ENCODE measurements at regions not wholly inside any gene's neighbourhood (a gene's known extent, or its start where the extent isn't known, plus 50 kb on each side); places are given as distances from the start of the nearest gene placed in this dataset.

DNA sequence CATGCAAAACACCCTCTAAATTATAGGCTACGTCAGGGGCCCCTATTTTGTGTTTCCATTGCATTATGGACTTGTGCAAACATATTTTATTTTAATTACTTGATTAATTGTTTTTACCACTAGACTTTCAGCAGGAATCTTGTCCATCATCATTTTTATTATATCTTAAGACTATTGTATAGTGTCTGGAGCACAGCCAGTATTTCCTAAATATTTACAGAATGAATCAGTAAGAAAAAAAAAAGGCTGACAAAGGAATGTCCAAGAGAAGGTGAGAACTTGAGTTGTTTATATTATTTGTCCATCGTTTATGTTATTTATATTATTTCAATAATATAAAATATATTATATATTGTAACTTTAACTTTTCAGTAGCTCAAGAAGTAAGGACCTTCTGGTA is 664.7 kb downstream of the SLC6A15 start:
- TF ChIP-seq, protein P1, sequence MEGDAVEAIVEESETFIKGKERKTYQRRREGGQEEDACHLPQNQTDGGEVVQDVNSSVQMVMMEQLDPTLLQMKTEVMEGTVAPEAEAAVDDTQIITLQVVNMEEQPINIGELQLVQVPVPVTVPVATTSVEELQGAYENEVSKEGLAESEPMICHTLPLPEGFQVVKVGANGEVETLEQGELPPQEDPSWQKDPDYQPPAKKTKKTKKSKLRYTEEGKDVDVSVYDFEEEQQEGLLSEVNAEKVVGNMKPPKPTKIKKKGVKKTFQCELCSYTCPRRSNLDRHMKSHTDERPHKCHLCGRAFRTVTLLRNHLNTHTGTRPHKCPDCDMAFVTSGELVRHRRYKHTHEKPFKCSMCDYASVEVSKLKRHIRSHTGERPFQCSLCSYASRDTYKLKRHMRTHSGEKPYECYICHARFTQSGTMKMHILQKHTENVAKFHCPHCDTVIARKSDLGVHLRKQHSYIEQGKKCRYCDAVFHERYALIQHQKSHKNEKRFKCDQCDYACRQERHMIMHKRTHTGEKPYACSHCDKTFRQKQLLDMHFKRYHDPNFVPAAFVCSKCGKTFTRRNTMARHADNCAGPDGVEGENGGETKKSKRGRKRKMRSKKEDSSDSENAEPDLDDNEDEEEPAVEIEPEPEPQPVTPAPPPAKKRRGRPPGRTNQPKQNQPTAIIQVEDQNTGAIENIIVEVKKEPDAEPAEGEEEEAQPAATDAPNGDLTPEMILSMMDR (conservative IDR thresholded peaks at IDR 0.05; ENCODE audit: low read depth, low read length), result no peak
- TF ChIP-seq MAFK (IDR thresholded peaks at IDR 0.05; ENCODE audit: low read depth, low read length) (no peak), SMC3 (IDR thresholded peaks at IDR 0.05; ENCODE audit: low read depth, low read length) (no peak)

Measured in IMR-90 (cell line).